K562 (cell line): ENCODE measurements at regions not wholly inside any gene's neighbourhood (a gene's known extent, or its start where the extent isn't known, plus 50 kb on each side); places are given as distances from the start of the nearest gene placed in this dataset.

ENCODE experiments used
- ATAC-seq: fragments of 200-7000 bp; cut with Tn5 transposase; 3 replicates; pipeline ENCODE4 v1.9.1; 2020; ENCODE audit warnings: moderate library complexity
- BruUV-seq: library from RNA; stranded (reverse); fragments of 400-500 nt; replicated peaks from 2 replicates; lab custom pipeline; 2021; lab: Mats Ljungman, UMichigan
- CTCF ChIA-PET: fragments of 300-600 bp; formaldehyde crosslinking; extraction: SDS; loops from one replicate; lab custom pipeline; 2021; ENCODE audit warnings: low intra/inter-chr PET ratio; lab: Yijun Ruan, JAX
- POLR2A ChIA-PET: fragments of 300-600, 350-650 bp; sonication (Branson Sonifier 250); formaldehyde crosslinking; extraction: SDS; loops from one replicate; lab custom pipeline; 2021; ENCODE audit warnings: antibody characterized with exemption, inconsistent platforms; lab: Yijun Ruan, JAX
- DNase-seq, 4 experiments: peaks; one replicate each; pipeline versions ENCODE4 v3.0.0 to v3.0.0-alpha.2; 2011 to 2018; ENCODE audit warnings: low spot score in 3 of 4, mixed read lengths in 3 of 4; ENCODE audit errors: extremely low read depth in 1 of 4
- FAIRE-seq: peaks from 2 replicates; lab custom pipeline; 2011; peaks lifted over from hg19 to GRCh38; lab: Jason Lieb, UNC
- H2AFZ ChIP-seq: 2 replicates; pipeline ENCODE4 v1.6.0; 2011; ENCODE audit warnings: low read depth, low read length, control low read depth, inconsistent platforms
- H3K27ac ChIP-seq: fragments of 200-600 bp; 3 replicates; pipeline ENCODE4 v1.8.0; 2011; ENCODE audit warnings: low read depth, mild to moderate bottlenecking, control low read depth, inconsistent platforms, low read length, moderate library complexity, mixed read lengths; ENCODE audit errors: extremely low read depth
- H3K27me3 ChIP-seq, 2 experiments: fragments of 300-600 bp in 1 of 2; 2 replicates in 1 of 2; 3 replicates in 1 of 2; pipeline versions ENCODE4 v1.6.0 to v1.8.0; 2011; ENCODE audit warnings: inconsistent platforms in 2 of 2, low read length in 2 of 2, mild to moderate bottlenecking in 1 of 2, mixed read lengths in 1 of 2, moderate library complexity in 1 of 2; ENCODE audit not compliant: control insufficient read depth in 2 of 2, insufficient read depth in 2 of 2
- H3K36me3 ChIP-seq: fragments of 300-600 bp; 3 replicates; pipeline ENCODE4 v1.8.0; 2011; ENCODE audit warnings: mild to moderate bottlenecking, low read length, inconsistent platforms; ENCODE audit not compliant: control insufficient read depth, insufficient read depth
- H3K4me1 ChIP-seq, 2 experiments: fragments of 200-600 bp in 1 of 2; replicated peaks in 1 of 2; 2 replicates in 1 of 2; 3 replicates in 1 of 2; pipeline versions ENCODE4 v1.5.1 to v1.8.0; 2011; ENCODE audit warnings: inconsistent platforms in 2 of 2, low read length in 2 of 2, mild to moderate bottlenecking in 1 of 2, mixed read lengths in 1 of 2, moderate library complexity in 1 of 2; ENCODE audit not compliant: control insufficient read depth in 2 of 2, insufficient read depth in 2 of 2
- H3K4me2 ChIP-seq: 2 replicates; pipeline ENCODE4 v1.6.1; 2011; ENCODE audit warnings: low read length, control low read depth, inconsistent platforms, mixed read lengths; ENCODE audit not compliant: insufficient read depth
- H3K4me3 ChIP-seq: fragments of 200-600 bp; sonication (generic), shearing (Covaris generic); 2 replicates; pipeline ENCODE4 v1.5.1; 2016; ENCODE audit warnings: control low read depth, inconsistent platforms
- H3K79me2 ChIP-seq: fragments of 200-600 bp; 3 replicates; pipeline ENCODE4 v1.8.0; 2011; ENCODE audit warnings: low read length, inconsistent platforms; ENCODE audit not compliant: control insufficient read depth, insufficient read depth
- H3K9ac ChIP-seq, 2 experiments: 2 replicates each; pipeline versions ENCODE4 v1.6.0 to v1.6.1; 2011; ENCODE audit warnings: low read depth in 2 of 2, low read length in 2 of 2, control low read depth in 1 of 2, inconsistent platforms in 1 of 2, mild to moderate bottlenecking in 1 of 2, mixed read lengths in 1 of 2; ENCODE audit not compliant: insufficient read depth in 1 of 2
- H3K9me1 ChIP-seq: one replicate; pipeline ENCODE4 v1.6.0; 2011; ENCODE audit warnings: inconsistent platforms, mild to moderate bottlenecking, low read length, moderate library complexity; ENCODE audit not compliant: control insufficient read depth, insufficient read depth
- H3K9me3 ChIP-seq: replicated peaks from 2 replicates; pipeline ENCODE4 v1.5.1; 2011; ENCODE audit warnings: low read depth, low read length, inconsistent platforms; ENCODE audit not compliant: control insufficient read depth, insufficient read depth
- H4K20me1 ChIP-seq: replicated peaks from 2 replicates; pipeline ENCODE4 v1.6.1; 2011; ENCODE audit warnings: low read length, inconsistent platforms, mixed read lengths; ENCODE audit not compliant: control insufficient read depth, insufficient read depth
- HSF4 ChIP-seq: fragments of 250-450 bp; sonication (Bioruptor Pico); IDR thresholded peaks from 2 replicates; pipeline ENCODE4 v2.1.2; 2022; ENCODE audit warnings: mild to moderate bottlenecking, moderate library complexity, borderline replicate concordance
- MTA2 ChIP-seq: fragments of 450-650 bp; IDR thresholded peaks from 2 replicates; pipeline ENCODE4 v1.6.1; 2016; ENCODE audit warnings: low read depth
- NRF1 ChIP-seq, 2 experiments: fragments of 450-650 bp; IDR thresholded peaks in 1 of 2; conservative IDR thresholded peaks in 1 of 2; 2 replicates each; pipeline ENCODE4 v1.6.1; 2014; ENCODE audit warnings: mild to moderate bottlenecking in 2 of 2
- SNIP1 ChIP-seq: fragments of 450-650 bp; IDR thresholded peaks from 2 replicates; pipeline ENCODE4 v1.7.1; 2017; ENCODE audit warnings: low read depth, mild to moderate bottlenecking
- SPI1 ChIP-seq: IDR thresholded peaks from 2 replicates; pipeline ENCODE4 v1.6.1; 2011; ENCODE audit warnings: low read depth, low read length, control low read depth, borderline replicate concordance
- WGBS: fragments of 100-300 bp; shearing (Covaris generic); methylation state at CpG from one replicate; pipeline ENCODE4 v1.1.6; 2016; ENCODE audit warnings: low coverage, mixed read lengths; ENCODE audit not compliant: insufficient coverage; ENCODE audit errors: missing lambda C conversion rate; 5-methylcytosine and 5-hydroxymethylcytosine counted together
- in situ Hi-C: fragments of 300-500 bp; cut with MboI; formaldehyde crosslinking; loops from 4 replicates; pipeline ENCODE4 v1.15.0; 2018; ENCODE audit warnings: inconsistent platforms, mixed read lengths
- intact Hi-C: fragments of 100-400 bp; cut with micrococcal nuclease; formaldehyde crosslinking; loops from 2 replicates; pipeline ENCODE4 v1.14.2; 2022
- TF ChIP-seq, protein P1 (sequence below): fragments of 250-450 bp; sonication (Bioruptor Pico); IDR thresholded peaks from 2 replicates; pipeline ENCODE4 v1.5.0; 2021
- TF ChIP-seq, protein P2 (sequence below): fragments of 450-650 bp; IDR thresholded peaks from 2 replicates; pipeline ENCODE4 v1.6.1; 2016; ENCODE audit warnings: low read depth, mild to moderate bottlenecking, moderate library complexity
- TF ChIP-seq, protein P3 (sequence below): fragments of 250-450 bp; sonication (Bioruptor Pico); IDR thresholded peaks from 2 replicates; pipeline ENCODE4 v1.4.0; 2020

DNA sequence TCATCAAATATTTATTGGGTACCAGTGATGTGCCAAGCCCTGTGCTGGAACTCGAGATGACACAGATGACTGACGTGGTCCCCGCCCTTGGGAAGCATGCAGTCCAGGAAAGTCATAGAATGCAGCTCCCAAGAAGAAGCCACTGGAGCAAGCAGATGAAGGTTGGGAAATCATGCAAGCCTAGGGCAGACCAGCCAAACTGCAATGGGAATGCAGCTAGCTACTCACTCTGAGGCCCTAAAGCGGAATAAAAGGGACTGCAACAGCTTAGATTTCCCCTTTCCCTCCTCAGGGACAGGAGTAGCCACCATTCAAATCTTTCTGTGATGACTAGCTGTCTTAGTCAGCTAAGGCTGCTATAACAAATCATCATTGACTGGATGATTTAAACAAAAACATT, 152.2 kb downstream of the MAFB start:
- CTCF ChIA-PET: no interaction called here
- H3K79me2 ChIP-seq: no peaks in the 10 kb centered on the region
- intact Hi-C loops: no loop called here
- no peaks in the 10 kb centered on the region for H4K20me1 ChIP-seq
- H3K9me3 ChIP-seq: 0 out of 2 replicates have a peak, but pooled peaks cover 2% of the 10 kb centered on the region
- H3K9ac ChIP-seq: no peak overlapping the region
- BruUV-seq: no TSS peak
- H3K9me1 ChIP-seq: no peaks in the 10 kb centered on the region
- H3K4me1 ChIP-seq: no peaks in the 10 kb centered on the region
- POLR2A ChIA-PET: interaction anchor here (0.6 kb wide), 1 partner anchor 13 kb away, joined by 3 read pairs; no protein-coding TSS in a partner anchor
- DNase-seq: no peak
- no peak overlapping the region for H3K4me2 ChIP-seq
- H3K27ac ChIP-seq: no peak overlapping the region
- no peak overlapping the region for H2AFZ ChIP-seq
- no peak for ATAC-seq
- in situ Hi-C loops: no loop called here
- WGBS: 0% methylated on average over 4 of the region's 4 CpGs
- no peaks in the 10 kb centered on the region for H3K36me3 ChIP-seq
- FAIRE-seq: no peak
- H3K27me3 ChIP-seq: no peaks in the 10 kb centered on the region
- TF ChIP-seq NRF1 (conservative IDR thresholded peaks at IDR 0.05 in 1 of 2, IDR thresholded peaks at IDR 0.05 in 1 of 2): no peak
- TF ChIP-seq, protein P1, sequence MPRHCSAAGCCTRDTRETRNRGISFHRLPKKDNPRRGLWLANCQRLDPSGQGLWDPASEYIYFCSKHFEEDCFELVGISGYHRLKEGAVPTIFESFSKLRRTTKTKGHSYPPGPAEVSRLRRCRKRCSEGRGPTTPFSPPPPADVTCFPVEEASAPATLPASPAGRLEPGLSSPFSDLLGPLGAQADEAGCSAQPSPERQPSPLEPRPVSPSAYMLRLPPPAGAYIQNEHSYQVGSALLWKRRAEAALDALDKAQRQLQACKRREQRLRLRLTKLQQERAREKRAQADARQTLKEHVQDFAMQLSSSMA: no peak
- TF ChIP-seq SPI1: no peak
- TF ChIP-seq SNIP1: no peak
- TF ChIP-seq MTA2: no peak
- TF ChIP-seq HSF4 (CRISPR knock-in tag): no peak
- TF ChIP-seq, protein P2, sequence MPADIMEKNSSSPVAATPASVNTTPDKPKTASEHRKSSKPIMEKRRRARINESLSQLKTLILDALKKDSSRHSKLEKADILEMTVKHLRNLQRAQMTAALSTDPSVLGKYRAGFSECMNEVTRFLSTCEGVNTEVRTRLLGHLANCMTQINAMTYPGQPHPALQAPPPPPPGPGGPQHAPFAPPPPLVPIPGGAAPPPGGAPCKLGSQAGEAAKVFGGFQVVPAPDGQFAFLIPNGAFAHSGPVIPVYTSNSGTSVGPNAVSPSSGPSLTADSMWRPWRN: no peak
- TF ChIP-seq, protein P3, sequence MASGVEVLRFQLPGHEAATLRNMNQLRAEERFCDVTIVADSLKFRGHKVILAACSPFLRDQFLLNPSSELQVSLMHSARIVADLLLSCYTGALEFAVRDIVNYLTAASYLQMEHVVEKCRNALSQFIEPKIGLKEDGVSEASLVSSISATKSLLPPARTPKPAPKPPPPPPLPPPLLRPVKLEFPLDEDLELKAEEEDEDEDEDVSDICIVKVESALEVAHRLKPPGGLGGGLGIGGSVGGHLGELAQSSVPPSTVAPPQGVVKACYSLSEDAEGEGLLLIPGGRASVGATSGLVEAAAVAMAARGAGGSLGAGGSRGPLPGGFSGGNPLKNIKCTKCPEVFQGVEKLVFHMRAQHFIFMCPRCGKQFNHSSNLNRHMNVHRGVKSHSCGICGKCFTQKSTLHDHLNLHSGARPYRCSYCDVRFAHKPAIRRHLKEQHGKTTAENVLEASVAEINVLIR (CRISPR knock-in tag): no peak
- TF ChIP-seq, all 486 proteins: peak for 0
- H3K4me3 ChIP-seq: no peak overlapping the region
